ENCODE measurements at regions not wholly inside any gene's neighbourhood (a gene's known extent, or its start where the extent isn't known, plus 50 kb on each side); places are given as distances from the start of the nearest gene placed in this dataset.

DNA sequence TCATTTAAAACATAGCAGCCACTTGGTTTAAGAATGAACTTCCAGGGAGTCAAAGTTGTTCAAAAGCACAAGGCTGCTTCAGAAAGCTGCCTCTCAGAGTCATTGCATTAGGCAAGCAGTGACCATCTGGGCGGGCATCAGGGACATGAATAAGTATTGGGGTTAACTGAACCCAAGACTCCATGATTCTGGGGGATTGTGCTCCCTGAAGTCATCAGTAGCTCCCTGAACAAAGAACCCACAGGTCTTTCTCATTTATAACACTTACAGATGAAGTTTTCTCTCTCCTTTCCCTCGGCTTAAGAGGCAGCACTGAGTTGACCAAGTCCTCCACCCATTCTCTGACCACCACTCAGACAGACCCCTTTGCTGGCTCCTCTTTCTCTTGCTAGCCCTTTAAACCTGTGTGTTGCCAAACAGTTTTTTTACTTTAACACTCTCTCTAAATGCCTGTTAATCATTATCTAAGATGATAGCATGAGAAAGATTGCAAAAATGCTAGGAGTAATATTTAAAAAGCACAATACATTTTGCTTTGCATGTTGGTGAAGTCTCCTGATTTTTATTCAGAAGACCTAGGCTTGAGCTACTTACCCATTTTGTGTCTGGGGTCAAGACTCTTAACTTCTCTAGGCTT is 77.0 kb upstream of the ARHGAP29 start:
- Histone ChIP-seq H3K4me2 (ENCODE audit: low read length) (no peak overlapping the region), H3K9ac (ENCODE audit: low read length) (no peak overlapping the region), H3K79me2 (ENCODE audit: low read length) (no peaks in the 10 kb centered on the region), H4K20me1 (ENCODE audit: insufficient read depth, low read length) (no peaks in the 10 kb centered on the region), H3K4me3 (ENCODE audit: low read length) (no peak overlapping the region), H3K36me3 (replicated peaks; ENCODE audit: low read depth, low read length) (no peaks in the 10 kb centered on the region), H3K27me3 (ENCODE audit: low read depth, low read length) (peaks cover 2% of the 10 kb centered on the region; the same call in 1 of the 2 replicates), H3K9me3 (ENCODE audit: insufficient read depth, low read length) (no peaks in the 10 kb centered on the region), H3K27ac (ENCODE audit: low read length) (no peak overlapping the region), H2AFZ (ENCODE audit: low read depth, low read length) (no peak overlapping the region), H3K4me1 (ENCODE audit: low read length) (no peaks in the 10 kb centered on the region)
- TF ChIP-seq, protein P1, sequence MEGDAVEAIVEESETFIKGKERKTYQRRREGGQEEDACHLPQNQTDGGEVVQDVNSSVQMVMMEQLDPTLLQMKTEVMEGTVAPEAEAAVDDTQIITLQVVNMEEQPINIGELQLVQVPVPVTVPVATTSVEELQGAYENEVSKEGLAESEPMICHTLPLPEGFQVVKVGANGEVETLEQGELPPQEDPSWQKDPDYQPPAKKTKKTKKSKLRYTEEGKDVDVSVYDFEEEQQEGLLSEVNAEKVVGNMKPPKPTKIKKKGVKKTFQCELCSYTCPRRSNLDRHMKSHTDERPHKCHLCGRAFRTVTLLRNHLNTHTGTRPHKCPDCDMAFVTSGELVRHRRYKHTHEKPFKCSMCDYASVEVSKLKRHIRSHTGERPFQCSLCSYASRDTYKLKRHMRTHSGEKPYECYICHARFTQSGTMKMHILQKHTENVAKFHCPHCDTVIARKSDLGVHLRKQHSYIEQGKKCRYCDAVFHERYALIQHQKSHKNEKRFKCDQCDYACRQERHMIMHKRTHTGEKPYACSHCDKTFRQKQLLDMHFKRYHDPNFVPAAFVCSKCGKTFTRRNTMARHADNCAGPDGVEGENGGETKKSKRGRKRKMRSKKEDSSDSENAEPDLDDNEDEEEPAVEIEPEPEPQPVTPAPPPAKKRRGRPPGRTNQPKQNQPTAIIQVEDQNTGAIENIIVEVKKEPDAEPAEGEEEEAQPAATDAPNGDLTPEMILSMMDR (IDR thresholded peaks at IDR 0.05; ENCODE audit: low read depth, low read length) = no peak
- TF ChIP-seq EZH2phosphoT487 (IDR thresholded peaks at IDR 0.05; ENCODE audit: low read depth) = no peak

DNA sequence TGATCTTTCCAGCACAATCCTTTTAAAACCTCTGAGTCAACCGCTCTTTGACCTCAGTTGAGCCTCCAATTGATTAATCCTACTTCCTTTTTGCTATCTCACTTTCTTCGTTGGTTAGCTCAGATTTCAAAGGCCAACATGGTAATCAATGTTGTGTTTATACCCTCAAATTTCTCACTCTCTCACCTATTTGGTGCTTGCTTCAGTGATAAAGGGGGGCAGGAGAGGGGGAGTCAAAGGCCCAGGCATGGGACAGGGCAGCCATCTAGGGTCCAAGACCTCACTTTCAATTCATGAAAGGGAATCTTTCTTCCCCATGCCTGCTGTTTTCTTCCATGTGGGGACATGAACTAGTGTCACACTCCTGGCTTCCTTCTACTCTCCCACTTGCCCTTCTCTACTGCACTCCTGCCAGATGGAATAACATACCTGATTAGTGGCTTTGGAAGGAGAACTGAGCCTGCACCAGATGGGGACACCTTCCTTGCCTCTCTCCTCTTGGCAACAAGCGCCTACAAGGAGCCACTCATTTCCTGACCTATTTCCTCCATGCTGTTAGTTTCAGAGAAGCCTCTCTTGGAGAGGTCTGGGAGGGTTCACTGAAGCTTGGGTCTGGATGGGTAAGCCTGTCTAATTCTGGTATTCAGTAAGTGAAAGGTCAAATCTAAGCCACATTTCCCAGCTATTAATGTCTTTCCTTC is 73.3 kb upstream of the ARHGAP29 start:
- Histone ChIP-seq H3K4me3 (ENCODE audit: low read length) (no peak overlapping the region), H3K36me3 (replicated peaks; ENCODE audit: low read depth, low read length) (no peaks in the 10 kb centered on the region), H3K4me2 (ENCODE audit: low read length) (no peak overlapping the region), H3K9ac (ENCODE audit: low read length) (no peak overlapping the region), H3K9me3 (ENCODE audit: insufficient read depth, low read length) (no peaks in the 10 kb centered on the region), H2AFZ (ENCODE audit: low read depth, low read length) (no peak overlapping the region), H3K27ac (ENCODE audit: low read length) (no peak overlapping the region), H3K79me2 (ENCODE audit: low read length) (no peaks in the 10 kb centered on the region), H4K20me1 (ENCODE audit: insufficient read depth, low read length) (no peaks in the 10 kb centered on the region), H3K4me1 (ENCODE audit: low read length) (no peaks in the 10 kb centered on the region), H3K27me3 (ENCODE audit: low read depth, low read length) (peaks cover 3% of the 10 kb centered on the region; the same call in 1 of the 2 replicates)
- TF ChIP-seq, protein P1 (IDR thresholded peaks at IDR 0.05; ENCODE audit: low read depth, low read length) = no peak
- no peak for TF ChIP-seq EZH2phosphoT487 (IDR thresholded peaks at IDR 0.05; ENCODE audit: low read depth)

DNA sequence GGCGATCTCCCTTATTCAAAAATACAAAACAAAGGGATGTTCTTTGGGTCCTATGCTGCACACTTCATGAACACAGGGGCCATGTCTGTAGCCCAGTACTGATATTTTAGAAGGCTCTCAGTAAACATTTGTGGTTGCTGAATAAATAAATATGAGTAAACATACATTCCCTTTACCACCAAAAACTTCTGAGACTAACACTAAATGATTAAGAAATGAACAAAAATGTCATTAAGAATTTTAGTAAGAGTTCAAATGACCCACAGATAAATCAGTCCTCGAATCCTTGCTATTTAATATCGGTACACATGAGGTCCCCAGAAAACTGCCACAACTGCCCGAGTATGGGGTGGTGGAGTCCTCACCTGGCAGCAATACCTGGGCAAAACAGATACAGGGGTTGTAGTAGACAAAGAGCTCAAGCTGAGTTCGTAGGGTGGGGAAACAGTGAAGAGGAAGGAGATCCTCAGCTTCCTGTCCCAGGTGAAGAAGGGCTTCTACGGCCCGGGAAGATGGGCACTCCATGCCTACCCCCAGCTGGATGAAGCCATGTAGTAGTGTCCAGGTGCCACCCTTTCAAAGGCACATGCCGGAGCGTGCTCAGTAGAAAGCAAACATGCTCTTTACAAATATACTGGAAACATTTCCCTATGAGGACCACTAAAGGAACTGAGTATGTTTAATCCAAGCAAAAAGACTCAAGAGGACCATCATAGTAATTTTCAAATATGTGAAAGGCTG is 72.6 kb upstream of the ARHGAP29 start:
- Histone ChIP-seq H3K36me3 (replicated peaks; ENCODE audit: low read depth, low read length) (no peaks in the 10 kb centered on the region), H3K9ac (ENCODE audit: low read length) (no peak overlapping the region), H3K4me3 (ENCODE audit: low read length) (no peak overlapping the region), H3K27me3 (ENCODE audit: low read depth, low read length) (peaks cover 3% of the 10 kb centered on the region; the same call in 1 of the 2 replicates), H3K4me1 (ENCODE audit: low read length) (no peaks in the 10 kb centered on the region), H3K27ac (ENCODE audit: low read length) (no peak overlapping the region), H3K79me2 (ENCODE audit: low read length) (no peaks in the 10 kb centered on the region), H4K20me1 (ENCODE audit: insufficient read depth, low read length) (no peaks in the 10 kb centered on the region), H2AFZ (ENCODE audit: low read depth, low read length) (no peak overlapping the region), H3K9me3 (ENCODE audit: insufficient read depth, low read length) (no peaks in the 10 kb centered on the region), H3K4me2 (ENCODE audit: low read length) (no peak overlapping the region)
- TF ChIP-seq, protein P1 (IDR thresholded peaks at IDR 0.05; ENCODE audit: low read depth, low read length) = no peak
- no peak for TF ChIP-seq EZH2phosphoT487 (IDR thresholded peaks at IDR 0.05; ENCODE audit: low read depth)

DNA sequence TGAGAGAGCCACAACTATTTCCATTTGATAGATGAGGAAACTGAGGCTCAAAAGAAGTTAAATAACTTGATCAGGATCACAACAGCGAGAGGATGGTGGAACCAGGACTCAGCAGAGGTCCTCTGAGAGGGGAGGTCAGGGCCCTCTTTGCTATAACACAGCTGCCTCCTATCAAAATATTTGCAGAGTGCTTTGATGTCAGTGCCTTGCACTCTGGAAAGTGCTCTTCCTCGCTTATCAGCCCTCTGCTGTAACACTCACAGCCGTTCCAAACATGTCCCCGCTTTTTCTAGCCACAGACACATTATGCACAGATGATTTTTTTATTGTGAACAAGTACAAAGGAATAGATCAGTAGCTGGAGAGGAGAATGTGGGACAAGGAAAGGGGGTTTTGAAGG is 71.8 kb upstream of the ARHGAP29 start:
- Histone ChIP-seq H3K79me2 (ENCODE audit: low read length) (no peaks in the 10 kb centered on the region), H3K36me3 (replicated peaks; ENCODE audit: low read depth, low read length) (no peaks in the 10 kb centered on the region), H3K27ac (ENCODE audit: low read length) (no peak overlapping the region), H3K27me3 (ENCODE audit: low read depth, low read length) (peaks cover 3% of the 10 kb centered on the region; the same call in 1 of the 2 replicates), H3K9me3 (ENCODE audit: insufficient read depth, low read length) (no peaks in the 10 kb centered on the region), H3K4me3 (ENCODE audit: low read length) (no peak overlapping the region), H4K20me1 (ENCODE audit: insufficient read depth, low read length) (no peaks in the 10 kb centered on the region), H3K9ac (ENCODE audit: low read length) (no peak overlapping the region), H3K4me1 (ENCODE audit: low read length) (no peaks in the 10 kb centered on the region), H2AFZ (ENCODE audit: low read depth, low read length) (no peak overlapping the region), H3K4me2 (ENCODE audit: low read length) (no peak overlapping the region)
- no peak for TF ChIP-seq EZH2phosphoT487 (IDR thresholded peaks at IDR 0.05; ENCODE audit: low read depth)
- TF ChIP-seq, protein P1 (IDR thresholded peaks at IDR 0.05; ENCODE audit: low read depth, low read length) = no peak
